ENCODE measurements at regions not wholly inside any gene's neighbourhood (a gene's known extent, or its start where the extent isn't known, plus 50 kb on each side); places are given as distances from the start of the nearest gene placed in this dataset.

DNA sequence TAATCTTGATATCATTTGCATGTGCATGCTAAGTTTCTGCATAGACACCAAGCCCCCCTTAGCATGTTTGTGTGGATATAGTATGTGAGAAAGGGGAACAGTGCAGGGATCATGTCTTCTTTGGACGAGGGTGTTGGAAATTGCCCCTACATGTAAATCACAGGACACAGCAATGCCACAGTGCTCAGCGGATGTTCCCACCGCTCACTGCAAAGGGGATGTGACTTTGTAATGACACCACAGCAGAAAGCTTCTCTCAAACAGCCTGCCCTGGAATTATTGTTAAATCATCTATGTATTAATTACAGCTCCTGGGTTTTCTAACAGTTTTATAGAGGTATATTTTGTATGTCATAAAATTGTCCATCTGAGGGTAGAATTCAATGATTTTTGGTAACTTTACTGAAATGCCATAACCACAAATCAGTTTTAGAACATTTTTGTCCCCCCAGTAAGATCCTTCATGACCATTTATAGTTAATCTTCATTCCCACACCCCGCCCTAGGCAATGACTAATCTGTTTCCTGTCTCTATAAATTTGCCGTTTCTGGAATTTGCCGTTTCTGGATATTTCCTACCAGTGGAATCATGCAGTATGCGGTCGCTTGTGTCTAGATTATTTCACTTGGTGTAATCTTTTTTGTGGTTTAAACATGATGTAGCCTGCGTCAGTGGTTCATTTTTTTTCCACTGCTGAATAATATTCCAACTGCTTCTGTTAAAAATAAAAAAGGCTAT lies 648.5 kb upstream of the WWC1 start:
- POLR2A ChIA-PET = no interaction called here
- DNase-seq (ENCODE audit: extremely low spot score) = no peak
- CTCF ChIA-PET = no interaction called here
- TF ChIP-seq, protein P1, sequence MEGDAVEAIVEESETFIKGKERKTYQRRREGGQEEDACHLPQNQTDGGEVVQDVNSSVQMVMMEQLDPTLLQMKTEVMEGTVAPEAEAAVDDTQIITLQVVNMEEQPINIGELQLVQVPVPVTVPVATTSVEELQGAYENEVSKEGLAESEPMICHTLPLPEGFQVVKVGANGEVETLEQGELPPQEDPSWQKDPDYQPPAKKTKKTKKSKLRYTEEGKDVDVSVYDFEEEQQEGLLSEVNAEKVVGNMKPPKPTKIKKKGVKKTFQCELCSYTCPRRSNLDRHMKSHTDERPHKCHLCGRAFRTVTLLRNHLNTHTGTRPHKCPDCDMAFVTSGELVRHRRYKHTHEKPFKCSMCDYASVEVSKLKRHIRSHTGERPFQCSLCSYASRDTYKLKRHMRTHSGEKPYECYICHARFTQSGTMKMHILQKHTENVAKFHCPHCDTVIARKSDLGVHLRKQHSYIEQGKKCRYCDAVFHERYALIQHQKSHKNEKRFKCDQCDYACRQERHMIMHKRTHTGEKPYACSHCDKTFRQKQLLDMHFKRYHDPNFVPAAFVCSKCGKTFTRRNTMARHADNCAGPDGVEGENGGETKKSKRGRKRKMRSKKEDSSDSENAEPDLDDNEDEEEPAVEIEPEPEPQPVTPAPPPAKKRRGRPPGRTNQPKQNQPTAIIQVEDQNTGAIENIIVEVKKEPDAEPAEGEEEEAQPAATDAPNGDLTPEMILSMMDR (IDR thresholded peaks at IDR 0.05; ENCODE audit: control extremely low read depth, extremely low read depth, low read depth, missing control alignments) = no peak

DNA sequence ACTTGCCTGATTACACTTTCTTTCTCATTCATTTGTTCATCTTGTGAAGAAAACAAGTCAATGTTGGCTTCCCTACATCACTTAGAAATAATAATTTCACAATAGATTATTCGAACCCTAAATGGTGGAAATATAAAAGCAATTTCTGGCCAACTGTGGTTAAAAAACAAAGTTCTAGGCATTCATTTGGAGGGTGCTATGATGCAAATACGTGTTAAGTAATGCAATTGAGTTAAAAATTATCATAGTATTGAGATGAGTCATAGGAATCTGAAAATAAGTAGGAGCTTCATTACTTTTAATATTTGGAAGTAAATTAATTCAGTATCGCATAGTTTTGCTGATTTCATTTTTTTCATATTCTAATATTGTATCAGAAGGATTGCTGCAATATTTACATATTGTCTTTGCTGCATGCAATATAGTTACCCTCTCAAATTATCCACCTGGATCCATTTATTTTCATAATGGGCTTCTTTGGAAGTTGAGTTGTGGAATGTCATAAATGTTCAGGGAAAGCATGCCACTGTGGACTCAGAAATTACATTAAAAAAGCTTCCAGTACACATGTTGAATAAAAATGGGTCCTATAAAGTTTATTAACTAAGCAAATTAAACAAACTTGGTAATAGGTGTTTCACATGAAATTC lies 647.7 kb upstream of the WWC1 start:
- TF ChIP-seq, protein P1 (IDR thresholded peaks at IDR 0.05; ENCODE audit: control extremely low read depth, extremely low read depth, low read depth, missing control alignments) = no peak
- ChIA-PET POLR2A (no interaction called here), CTCF (interaction anchor here (1.0 kb wide), 1 partner anchor 19 kb away, joined by 3 read pairs; no protein-coding TSS in a partner anchor)
- DNase-seq (ENCODE audit: extremely low spot score) = no peak

DNA sequence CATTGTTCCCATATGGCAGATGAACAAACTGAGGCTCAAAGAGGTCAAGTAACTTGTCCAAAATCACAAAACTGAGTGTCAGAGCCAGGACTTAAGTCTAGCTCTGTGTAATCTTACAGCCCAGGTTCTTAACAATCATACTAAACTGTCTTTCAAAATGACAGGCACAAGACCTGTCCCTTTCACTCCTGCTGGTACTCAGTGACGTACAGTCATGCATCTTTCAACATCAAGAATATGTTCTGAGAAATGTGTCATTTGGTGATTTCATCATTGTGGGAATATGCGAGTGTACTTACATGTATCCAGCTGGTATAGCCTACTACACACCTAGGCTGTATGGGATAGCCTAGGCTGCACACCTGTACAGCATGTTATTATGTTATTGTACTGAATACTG lies 646.8 kb upstream of the WWC1 start:
- TF ChIP-seq, protein P1 (IDR thresholded peaks at IDR 0.05; ENCODE audit: control extremely low read depth, extremely low read depth, low read depth, missing control alignments) = no peak
- no peak for DNase-seq (ENCODE audit: extremely low spot score)
- ChIA-PET CTCF (interaction anchor here (1.0 kb wide), 1 partner anchor 20 kb away, joined by 3 read pairs; no protein-coding TSS in a partner anchor), POLR2A (no interaction called here)

DNA sequence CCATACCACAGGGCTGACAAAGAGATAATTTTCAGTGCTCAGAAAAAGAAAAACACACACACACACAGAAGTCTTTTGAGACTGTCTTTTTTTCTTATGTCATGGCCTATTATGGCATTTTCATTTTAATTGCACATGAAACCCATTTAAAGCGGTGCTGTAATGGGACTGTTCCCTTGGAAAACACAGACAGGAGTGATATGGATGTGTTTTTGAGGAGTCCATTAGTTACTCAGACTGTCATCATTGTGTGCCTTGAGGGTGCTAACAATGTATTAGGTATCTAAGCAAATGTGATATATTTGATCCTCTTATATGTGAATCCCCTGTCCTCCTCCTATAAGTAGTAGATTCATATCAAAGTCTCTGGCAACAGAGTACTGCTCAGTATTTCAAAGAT lies 642.0 kb upstream of the WWC1 start:
- POLR2A ChIA-PET = no interaction called here
- TF ChIP-seq, protein P1 (IDR thresholded peaks at IDR 0.05; ENCODE audit: control extremely low read depth, extremely low read depth, low read depth, missing control alignments) = no peak
- CTCF ChIA-PET = no interaction called here
- DNase-seq (ENCODE audit: extremely low spot score) = no peak

DNA sequence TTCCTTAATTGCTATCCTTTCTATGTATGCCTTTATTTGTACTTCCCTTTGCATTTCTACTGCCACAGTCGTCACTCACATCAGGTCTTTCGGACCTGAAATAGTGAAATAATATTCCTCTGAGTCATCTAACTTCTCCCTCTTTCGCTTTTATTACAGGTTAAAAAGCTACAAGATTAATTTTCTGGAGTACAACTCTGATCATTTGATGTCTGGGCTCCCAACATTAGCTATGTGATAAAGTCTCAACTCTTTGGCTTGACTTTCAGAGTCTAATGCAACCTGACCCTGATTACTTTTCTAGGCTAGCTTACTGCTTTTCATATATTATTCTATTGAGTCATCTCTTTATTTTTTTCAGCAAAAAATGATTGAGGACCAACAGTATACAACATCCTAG lies 638.8 kb upstream of the WWC1 start:
- CTCF ChIA-PET = interaction anchor here (1.0 to 1.7 kb wide), 5 partner anchors 9 to 22 kb away, joined by 3 read pairs; no protein-coding TSS in a partner anchor
- no peak for DNase-seq (ENCODE audit: extremely low spot score)
- TF ChIP-seq, protein P1 (IDR thresholded peaks at IDR 0.05; ENCODE audit: control extremely low read depth, extremely low read depth, low read depth, missing control alignments) = no peak
- POLR2A ChIA-PET = no interaction called here

DNA sequence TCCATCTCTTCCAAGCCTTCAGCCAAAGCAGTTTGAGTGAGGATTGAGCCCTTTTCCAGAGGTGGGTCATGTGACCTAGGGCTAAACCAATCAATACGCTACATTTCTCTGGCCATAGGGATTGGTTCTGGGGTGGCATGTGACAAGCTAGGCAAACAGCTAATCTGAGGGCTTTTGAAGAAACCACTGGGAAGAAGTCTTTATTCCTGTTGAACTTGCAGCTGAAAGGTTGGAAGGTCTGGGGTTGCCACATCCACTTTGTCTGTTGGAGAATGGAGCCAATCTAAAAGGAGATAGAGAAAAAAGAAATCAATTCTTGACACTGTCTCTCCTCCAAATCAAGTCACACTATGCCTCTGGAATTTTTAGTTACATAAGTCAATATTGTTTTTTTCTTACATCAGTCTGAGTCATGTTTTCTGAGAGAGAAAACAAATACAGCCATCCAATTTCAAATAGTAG lies 637.8 kb upstream of the WWC1 start:
- CTCF ChIA-PET = interaction anchor here (1.0 to 1.3 kb wide), 3 partner anchors 8 to 17 kb away, joined by 3 read pairs; no protein-coding TSS in a partner anchor

More for the DNA sequence above, 637.8 kb upstream of the WWC1 start:
- TF ChIP-seq, protein P1 (IDR thresholded peaks at IDR 0.05; ENCODE audit: control extremely low read depth, extremely low read depth, low read depth, missing control alignments) = no peak
- DNase-seq (ENCODE audit: extremely low spot score) = no peak
- POLR2A ChIA-PET = no interaction called here

Data from GM10248 (cell line).